OCI-M1 (cell line): ENCODE measurements at regions not wholly inside any gene's neighbourhood (a gene's known extent, or its start where the extent isn't known, plus 50 kb on each side); places are given as distances from the start of the nearest gene placed in this dataset.
A peak's percentile ranks its signal among the peaks of the same experiment; 100 is the strongest.
"Not testable (repeated sequence)": the region's sequence is repeated elsewhere in the genome, so short reads cannot be mapped to it uniquely, and the experiment has no call there.

Experiments used
- DNase-seq: peaks from one replicate; lab custom pipeline; 2025; lab: John Stamatoyannopoulos, UW

- DNase-seq: no peak
Observed at GRCh38 chr13:111005808-111006505, 91.1 kb upstream of the ANKRD10 start.

- DNase-seq: no peak
Observed at GRCh38 chr13:111005364-111005763, 90.5 kb upstream of the ANKRD10 start.

- no peak for DNase-seq
Observed at GRCh38 chr13:111004444-111004843, 89.6 kb upstream of the ANKRD10 start.

- no peak for DNase-seq
Observed at GRCh38 chr13:111001636-111002035, 86.8 kb upstream of the ANKRD10 start.

- DNase-seq: no peak
Observed at GRCh38 chr13:110993788-110994187, 78.9 kb upstream of the ANKRD10 start.

- no peak for DNase-seq
Observed at GRCh38 chr13:110991991-110992508, 77.2 kb upstream of the ANKRD10 start.

GRCh38 chr13:110989331-110989730, 74.5 kb upstream of the ANKRD10 start:
- DNase-seq: no peak

- DNase-seq: no peak
Observed at GRCh38 chr13:110985541-110985940, 70.7 kb upstream of the ANKRD10 start.

GRCh38 chr13:110984798-110985197, 69.9 kb upstream of the ANKRD10 start:
- no peak for DNase-seq

- DNase-seq: no peak
Observed at GRCh38 chr13:110984381-110984780, 69.5 kb upstream of the ANKRD10 start.

GRCh38 chr13:110983241-110983640, 68.4 kb upstream of the ANKRD10 start:
- DNase-seq: peak; percentile 34

GRCh38 chr13:110981379-110981778, 66.5 kb upstream of the ANKRD10 start:
- peak; percentile 71 for DNase-seq

- peak; percentile 48 for DNase-seq
Observed at GRCh38 chr13:110980921-110981320, 66.1 kb upstream of the ANKRD10 start.

GRCh38 chr13:110979149-110979548, 64.3 kb upstream of the ANKRD10 start:
- not testable (repeated sequence) for DNase-seq

GRCh38 chr13:110978390-110978789, 63.5 kb upstream of the ANKRD10 start:
- peak; percentile 30 for DNase-seq

- peak; percentile 49 for DNase-seq
Observed at GRCh38 chr13:110976785-110977184, 61.9 kb upstream of the ANKRD10 start.

- DNase-seq: no peak
Observed at GRCh38 chr13:110973007-110973700, 58.3 kb upstream of the ANKRD10 start.

- no peak for DNase-seq
Observed at GRCh38 chr13:110971486-110971885, 56.6 kb upstream of the ANKRD10 start.

GRCh38 chr13:110967156-110967855, 52.4 kb upstream of the ANKRD10 start:
- DNase-seq: not testable (repeated sequence)

- no peak for DNase-seq
Observed at GRCh38 chr13:110965755-110966134, 50.9 kb upstream of the ANKRD10 start.

- DNase-seq: peak; percentile 29
Observed at GRCh38 chr13:110965038-110965754, 50.3 kb upstream of the ANKRD10 start.
